GM10248 (cell line): ENCODE measurements at regions not wholly inside any gene's neighbourhood (a gene's known extent, or its start where the extent isn't known, plus 50 kb on each side); places are given as distances from the start of the nearest gene placed in this dataset.
"Not testable (repeated sequence)": the region's sequence is repeated elsewhere in the genome, so short reads cannot be mapped to it uniquely, and the experiment has no call there.

Experiments used
- CTCF ChIA-PET: fragments of 300-600 bp; sonication (Branson Sonifier 250); formaldehyde crosslinking; extraction: SDS; loops from one replicate; lab custom pipeline; 2021; ENCODE audit warnings: antibody characterized with exemption; lab: Yijun Ruan, JAX
- POLR2A ChIA-PET: fragments of 350-650 bp; sonication (Branson Sonifier 250); formaldehyde crosslinking; extraction: SDS; loops from one replicate; lab custom pipeline; 2020; ENCODE audit warnings: antibody characterized with exemption; lab: Yijun Ruan, JAX
- DNase-seq: peaks from one replicate; pipeline ENCODE4 v3.0.0; 2012; ENCODE audit errors: extremely low spot score
- CTCF ChIP-seq: IDR thresholded peaks from 2 replicates; pipeline ENCODE4 v1.5.1; 2012; ENCODE audit warnings: mild to moderate bottlenecking, low read depth; ENCODE audit errors: extremely low read depth, missing control alignments, control extremely low read depth

DNA sequence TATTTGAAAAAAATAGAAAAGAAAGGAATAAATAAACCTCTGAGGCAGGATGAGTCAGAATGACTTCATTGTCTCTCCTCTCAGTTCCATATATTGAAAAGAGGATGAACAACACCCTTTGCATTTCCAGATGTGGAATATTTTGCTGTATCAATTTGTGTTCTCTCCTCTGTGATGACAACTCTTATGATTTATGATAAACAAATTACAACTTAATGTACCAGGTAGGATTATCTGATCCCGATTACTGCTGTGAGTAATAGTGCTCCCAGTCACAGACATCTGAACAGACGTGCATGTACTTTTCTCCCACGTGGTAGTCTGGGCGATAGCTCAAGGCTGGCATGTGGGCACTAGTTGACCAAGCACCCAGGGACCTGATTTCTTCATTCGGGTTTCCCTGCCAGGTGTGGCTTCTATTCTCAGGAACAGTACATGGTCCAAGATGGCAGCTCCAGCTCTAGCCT lies 142.1 kb upstream of the SULF2 start:
- TF ChIP-seq CTCF = no peak
- CTCF ChIA-PET = no interaction called here
- DNase-seq = no peak
- POLR2A ChIA-PET = no interaction called here

GRCh38 chr20:47926731-47927130 lies 141.4 kb upstream of the SULF2 start:
- CTCF ChIA-PET = no interaction called here
- DNase-seq = no peak
- no peak for TF ChIP-seq CTCF
- POLR2A ChIA-PET = no interaction called here

- CTCF ChIA-PET = no interaction called here
Observed at GRCh38 chr20:47925593-47925992, 140.3 kb upstream of the SULF2 start.

DNA sequence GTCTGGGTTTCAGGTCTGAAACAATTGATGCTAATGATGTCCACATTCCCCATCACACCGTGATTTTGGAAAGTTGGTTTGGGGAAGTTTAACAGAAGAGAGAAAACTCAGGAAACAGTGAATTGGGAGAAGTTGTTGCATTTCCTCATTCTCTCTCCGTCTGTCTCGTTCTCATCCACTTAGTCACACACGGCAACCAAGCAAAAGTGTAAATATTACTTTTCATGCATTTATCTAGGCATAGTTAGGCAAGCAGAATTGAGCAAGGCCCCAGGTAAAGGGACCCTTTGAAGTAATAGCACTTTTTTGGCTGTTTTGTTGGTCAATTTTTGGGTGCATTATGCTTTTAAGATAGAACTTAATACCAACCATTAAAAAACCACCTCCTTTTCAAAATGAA lies 137.0 kb upstream of the SULF2 start:
- TF ChIP-seq CTCF = no peak
- no peak for DNase-seq
- CTCF ChIA-PET = no interaction called here
- POLR2A ChIA-PET = no interaction called here

More at GRCh38 chr20:47925593-47925992, 140.3 kb upstream of the SULF2 start:
- no peak for TF ChIP-seq CTCF
- POLR2A ChIA-PET = no interaction called here
- no peak for DNase-seq

- CTCF ChIA-PET, POLR2A ChIA-PET, DNase-seq: not testable (repeated sequence)
Observed at GRCh38 chr20:47921829-47922228, 136.5 kb upstream of the SULF2 start.

GRCh38 chr20:47921408-47921807 lies 136.1 kb upstream of the SULF2 start:
- no peak for TF ChIP-seq CTCF
- CTCF ChIA-PET = no interaction called here
- POLR2A ChIA-PET = no interaction called here
- DNase-seq = no peak

DNA sequence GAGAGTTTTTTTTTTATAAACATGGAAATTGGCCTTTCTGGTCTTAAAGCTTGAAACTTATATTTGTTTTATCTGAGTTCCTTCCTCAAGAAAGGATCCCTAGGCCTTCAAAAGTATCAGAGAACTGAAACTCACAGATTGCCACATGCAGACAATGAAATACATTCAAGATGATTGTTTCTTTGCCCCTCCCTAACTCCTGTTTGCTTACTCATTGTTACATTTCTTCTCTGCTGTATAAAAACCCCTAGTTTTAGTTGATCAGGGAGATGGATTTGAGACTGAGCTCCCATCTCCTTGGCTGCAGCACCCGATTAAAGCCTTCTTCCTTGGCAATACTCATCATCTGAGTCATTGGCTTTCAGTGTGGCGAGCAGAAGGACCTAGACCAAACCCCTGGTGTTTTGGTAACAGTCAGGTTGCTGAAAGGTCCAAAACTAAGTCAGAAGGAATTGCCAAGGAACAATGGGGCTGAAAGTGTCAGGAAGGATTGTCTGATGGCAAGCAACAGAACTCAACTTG lies 132.3 kb upstream of the SULF2 start:
- ChIA-PET POLR2A (no interaction called here), CTCF (no interaction called here)
- no peak for DNase-seq
- no peak for TF ChIP-seq CTCF
